ENCODE measurements at regions not wholly inside any gene's neighbourhood (a gene's known extent, or its start where the extent isn't known, plus 50 kb on each side); places are given as distances from the start of the nearest gene placed in this dataset.

GRCh38 chr7:46080595-46081159 lies 159.6 kb upstream of the IGFBP3 start:
- no peaks in the 10 kb centered on the region for H3K9me3 ChIP-seq (ENCODE audit: low read depth, low read length)
- H4K20me1 ChIP-seq (ENCODE audit: insufficient read depth, low read length), result no peaks in the 10 kb centered on the region
- H3K79me2 ChIP-seq (ENCODE audit: insufficient read depth, low read length), result no peaks in the 10 kb centered on the region
- no peak overlapping the region for H3K27ac ChIP-seq (ENCODE audit: low read depth, low read length)
- H3K4me2 ChIP-seq (ENCODE audit: insufficient read depth, low read length), result no peak overlapping the region
- H3K4me3 ChIP-seq (ENCODE audit: insufficient read depth, low read length), result no peak overlapping the region
- no peaks in the 10 kb centered on the region for H3K27me3 ChIP-seq (ENCODE audit: insufficient read depth, low read length)
- no peaks in the 10 kb centered on the region for H3K4me1 ChIP-seq (ENCODE audit: insufficient read depth, low read length)
- no peaks in the 10 kb centered on the region for H3K36me3 ChIP-seq (ENCODE audit: insufficient read depth, low read length)
- TF ChIP-seq CTCF (IDR thresholded peaks at IDR 0.05; ENCODE audit: extremely low read depth, low read depth, low read length), result no peak
- H2AFZ ChIP-seq (ENCODE audit: low read length), result no peak overlapping the region
- no peak for DNase-seq (ENCODE audit: insufficient read length, low spot score, missing footprints)

GRCh38 chr7:46079421-46079820 lies 158.3 kb upstream of the IGFBP3 start:
- no peak overlapping the region for H2AFZ ChIP-seq (ENCODE audit: low read length)
- H3K27ac ChIP-seq (ENCODE audit: low read depth, low read length), result no peak overlapping the region
- H3K79me2 ChIP-seq (ENCODE audit: insufficient read depth, low read length), result no peaks in the 10 kb centered on the region
- H4K20me1 ChIP-seq (ENCODE audit: insufficient read depth, low read length), result no peaks in the 10 kb centered on the region
- H3K4me3 ChIP-seq (ENCODE audit: insufficient read depth, low read length), result no peak overlapping the region
- H3K4me2 ChIP-seq (ENCODE audit: insufficient read depth, low read length), result no peak overlapping the region
- H3K36me3 ChIP-seq (ENCODE audit: insufficient read depth, low read length), result no peaks in the 10 kb centered on the region
- DNase-seq (ENCODE audit: insufficient read length, low spot score, missing footprints), result no peak
- no peaks in the 10 kb centered on the region for H3K9me3 ChIP-seq (ENCODE audit: low read depth, low read length)
- H3K4me1 ChIP-seq (ENCODE audit: insufficient read depth, low read length), result no peaks in the 10 kb centered on the region
- H3K27me3 ChIP-seq (ENCODE audit: insufficient read depth, low read length), result no peaks in the 10 kb centered on the region
- TF ChIP-seq CTCF (IDR thresholded peaks at IDR 0.05; ENCODE audit: extremely low read depth, low read depth, low read length), result no peak

GRCh38 chr7:46076527-46076926 lies 155.5 kb upstream of the IGFBP3 start:
- Histone ChIP-seq H3K4me3 (ENCODE audit: insufficient read depth, low read length) (no peak overlapping the region), H4K20me1 (ENCODE audit: insufficient read depth, low read length) (no peaks in the 10 kb centered on the region), H3K27me3 (ENCODE audit: insufficient read depth, low read length) (no peaks in the 10 kb centered on the region), H3K36me3 (ENCODE audit: insufficient read depth, low read length) (no peaks in the 10 kb centered on the region), H3K79me2 (ENCODE audit: insufficient read depth, low read length) (no peaks in the 10 kb centered on the region), H3K4me1 (ENCODE audit: insufficient read depth, low read length) (peaks cover 9% of the 10 kb centered on the region), H3K9me3 (ENCODE audit: low read depth, low read length) (no peaks in the 10 kb centered on the region), H3K27ac (ENCODE audit: low read depth, low read length) (no peak overlapping the region), H3K4me2 (ENCODE audit: insufficient read depth, low read length) (no peak overlapping the region), H2AFZ (ENCODE audit: low read length) (peak overlapping the region; percentile 46)
- TF ChIP-seq CTCF (IDR thresholded peaks at IDR 0.05; ENCODE audit: extremely low read depth, low read depth, low read length), result no peak
- no peak for DNase-seq (ENCODE audit: insufficient read length, low spot score, missing footprints)

- Histone ChIP-seq H3K9me3 (ENCODE audit: low read depth, low read length) (no peaks in the 10 kb centered on the region), H3K4me2 (ENCODE audit: insufficient read depth, low read length) (no peak overlapping the region), H3K79me2 (ENCODE audit: insufficient read depth, low read length) (no peaks in the 10 kb centered on the region), H4K20me1 (ENCODE audit: insufficient read depth, low read length) (no peaks in the 10 kb centered on the region), H3K36me3 (ENCODE audit: insufficient read depth, low read length) (no peaks in the 10 kb centered on the region), H3K4me1 (ENCODE audit: insufficient read depth, low read length) (peaks cover 22% of the 10 kb centered on the region), H3K27ac (ENCODE audit: low read depth, low read length) (peak overlapping the region; percentile 95), H2AFZ (ENCODE audit: low read length) (no peak overlapping the region), H3K4me3 (ENCODE audit: insufficient read depth, low read length) (no peak overlapping the region), H3K27me3 (ENCODE audit: insufficient read depth, low read length) (no peaks in the 10 kb centered on the region)
- no peak for TF ChIP-seq CTCF (IDR thresholded peaks at IDR 0.05; ENCODE audit: extremely low read depth, low read depth, low read length)
- no peak for DNase-seq (ENCODE audit: insufficient read length, low spot score, missing footprints)
Measured at GRCh38 chr7:46072722-46073121, 151.7 kb upstream of the IGFBP3 start.

Data from osteoblast (primary cell).